MG63 (cell line): ENCODE measurements at regions not wholly inside any gene's neighbourhood (a gene's known extent, or its start where the extent isn't known, plus 50 kb on each side); places are given as distances from the start of the nearest gene placed in this dataset.
"Not testable (repeated sequence)": the region's sequence is repeated elsewhere in the genome, so short reads cannot be mapped to it uniquely, and the experiment has no call there.

Source experiments
- DNase-seq: peaks from one replicate; pipeline ENCODE4 v3.0.0-alpha.2; 2020
- H3K27me3 ChIP-seq: fragments of 250-450 bp; sonication (Bioruptor Pico); 2 replicates; pipeline ENCODE4 v1.5.1; 2020; ENCODE audit warnings: mild to moderate bottlenecking, moderate library complexity
- H3K36me3 ChIP-seq: fragments of 250-450 bp; sonication (Bioruptor Pico); 2 replicates; pipeline ENCODE4 v1.5.1; 2020; ENCODE audit warnings: mild to moderate bottlenecking, moderate library complexity
- H3K4me3 ChIP-seq: fragments of 250-450 bp; sonication (Bioruptor Pico); 2 replicates; pipeline ENCODE4 v1.5.1; 2020; ENCODE audit warnings: mild to moderate bottlenecking, moderate library complexity
- H3K9me3 ChIP-seq: fragments of 250-450 bp; sonication (Bioruptor Pico); 2 replicates; pipeline ENCODE4 v1.5.1; 2020; ENCODE audit warnings: mild to moderate bottlenecking, moderate library complexity

DNA sequence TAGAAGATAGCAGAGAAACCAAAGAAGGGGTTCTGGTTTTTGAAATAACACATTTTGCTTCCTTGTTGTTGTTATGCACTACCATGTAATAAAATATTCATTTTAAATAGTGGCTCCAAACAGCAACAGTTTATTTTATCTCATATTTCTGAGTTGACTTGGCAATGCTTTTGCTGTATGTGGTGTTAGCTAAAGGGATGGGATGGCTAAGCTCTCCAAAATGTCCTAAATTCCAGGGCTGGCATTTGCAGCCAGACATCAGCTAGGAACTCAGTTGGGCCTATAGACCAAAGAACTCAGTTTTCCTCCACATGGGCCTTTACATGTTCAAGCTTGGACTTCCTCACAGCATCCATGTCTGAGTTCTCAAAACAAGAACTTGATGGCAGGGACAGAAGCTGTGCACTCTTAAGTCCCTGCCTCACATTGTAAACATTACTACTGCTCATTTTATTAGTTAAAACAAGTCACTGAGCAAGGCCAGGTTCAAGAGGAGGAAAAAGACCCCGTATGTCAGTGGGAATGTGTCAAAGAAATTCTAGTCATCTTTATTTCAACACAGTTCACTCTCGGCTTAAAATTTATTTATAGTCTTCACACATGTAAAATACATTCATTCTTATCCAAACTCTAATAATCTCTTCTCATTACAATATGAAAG lies 819.3 kb upstream of the PCDH20 start:
- H3K9me3 ChIP-seq, result no peaks in the 10 kb centered on the region
- H3K27me3 ChIP-seq, result no peaks in the 10 kb centered on the region
- no peak overlapping the region for H3K4me3 ChIP-seq
- no peak for DNase-seq
- no peaks in the 10 kb centered on the region for H3K36me3 ChIP-seq

DNA sequence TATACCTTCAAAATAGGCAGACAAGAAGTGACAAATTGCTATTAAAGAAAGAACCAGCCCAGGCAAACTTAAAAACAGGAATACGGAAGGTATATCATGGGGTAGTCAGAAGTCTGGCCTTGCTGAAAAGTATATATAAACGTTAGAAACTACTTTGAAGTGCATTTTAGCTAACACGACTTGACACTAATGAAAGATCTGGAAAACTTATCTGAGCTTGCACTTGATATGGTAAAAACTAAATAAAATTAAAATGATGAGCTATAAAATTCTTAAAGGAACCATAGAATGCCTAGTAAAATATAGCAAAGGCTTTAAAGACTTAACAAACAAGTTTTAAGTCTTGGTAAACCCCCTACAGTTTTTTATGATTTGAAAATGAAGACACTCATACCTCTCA lies 795.3 kb upstream of the PCDH20 start:
- Histone ChIP-seq H3K27me3 (no peaks in the 10 kb centered on the region), H3K9me3 (no peaks in the 10 kb centered on the region), H3K36me3 (no peaks in the 10 kb centered on the region), H3K4me3 (no peak overlapping the region)
- DNase-seq, result no peak

DNA sequence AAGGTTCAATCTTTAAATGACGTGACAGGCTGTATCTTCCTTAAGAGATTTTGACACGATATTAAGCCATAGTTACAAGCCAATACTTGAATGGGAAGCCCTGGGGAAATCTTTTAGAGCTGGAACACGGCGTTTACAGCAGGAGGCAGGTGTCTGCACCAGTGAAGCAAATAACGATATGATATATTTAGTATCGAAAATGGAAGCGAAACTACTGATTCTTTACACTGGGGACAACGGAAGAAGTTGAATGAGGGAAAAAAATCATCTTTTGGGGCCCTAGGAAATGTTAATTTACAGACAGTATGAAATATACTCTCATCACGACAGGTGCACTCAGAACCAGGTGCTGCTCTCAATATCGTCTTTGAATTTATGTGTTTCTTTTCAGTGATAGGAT lies 793.9 kb upstream of the PCDH20 start:
- no peak for DNase-seq
- no peak overlapping the region for H3K4me3 ChIP-seq
- H3K36me3 ChIP-seq, result no peaks in the 10 kb centered on the region
- no peaks in the 10 kb centered on the region for H3K27me3 ChIP-seq
- no peaks in the 10 kb centered on the region for H3K9me3 ChIP-seq

DNA sequence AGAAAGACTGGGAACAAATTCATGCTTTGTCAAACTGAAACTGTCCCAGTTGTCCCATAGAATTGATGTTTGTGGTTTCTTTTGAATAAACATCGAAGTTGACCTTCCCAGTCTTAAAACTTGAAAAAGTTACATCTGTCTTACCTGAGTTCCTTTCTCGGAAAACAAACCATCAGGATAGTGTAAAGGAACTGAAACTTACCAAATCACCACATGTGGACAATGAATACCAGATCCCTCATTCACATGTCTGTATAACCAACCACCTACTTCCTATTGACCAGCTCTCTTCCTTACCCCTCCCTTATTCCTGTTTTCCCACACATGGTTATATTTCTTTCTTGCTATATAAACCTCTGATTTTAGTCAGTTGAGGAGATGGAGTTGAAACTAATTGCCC lies 791.7 kb upstream of the PCDH20 start:
- Histone ChIP-seq H3K36me3 (no peaks in the 10 kb centered on the region), H3K4me3 (no peak overlapping the region), H3K9me3 (no peaks in the 10 kb centered on the region), H3K27me3 (no peaks in the 10 kb centered on the region)
- no peak for DNase-seq

DNA sequence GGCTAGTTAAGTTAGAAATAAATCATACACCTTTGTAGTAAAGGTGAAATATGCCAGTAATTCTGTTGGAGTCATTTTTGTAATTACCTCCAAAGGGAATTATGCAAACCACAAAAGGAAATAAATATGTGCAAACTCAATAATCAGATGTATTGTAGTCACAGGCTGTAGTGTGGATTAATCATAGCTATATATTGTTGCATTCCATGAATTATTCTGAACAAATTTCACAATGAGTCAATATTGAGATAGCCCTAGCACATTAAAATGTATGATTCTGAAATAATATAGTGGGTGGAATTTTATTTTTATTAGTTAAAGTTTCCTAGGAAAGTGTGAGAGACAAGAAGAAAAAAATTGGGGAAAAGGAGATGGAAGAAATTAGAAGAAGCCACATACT lies 790.5 kb upstream of the PCDH20 start:
- H3K9me3 ChIP-seq, result no peaks in the 10 kb centered on the region
- no peaks in the 10 kb centered on the region for H3K27me3 ChIP-seq
- H3K36me3 ChIP-seq, result no peaks in the 10 kb centered on the region
- H3K4me3 ChIP-seq, result no peak overlapping the region
- DNase-seq, result no peak

DNA sequence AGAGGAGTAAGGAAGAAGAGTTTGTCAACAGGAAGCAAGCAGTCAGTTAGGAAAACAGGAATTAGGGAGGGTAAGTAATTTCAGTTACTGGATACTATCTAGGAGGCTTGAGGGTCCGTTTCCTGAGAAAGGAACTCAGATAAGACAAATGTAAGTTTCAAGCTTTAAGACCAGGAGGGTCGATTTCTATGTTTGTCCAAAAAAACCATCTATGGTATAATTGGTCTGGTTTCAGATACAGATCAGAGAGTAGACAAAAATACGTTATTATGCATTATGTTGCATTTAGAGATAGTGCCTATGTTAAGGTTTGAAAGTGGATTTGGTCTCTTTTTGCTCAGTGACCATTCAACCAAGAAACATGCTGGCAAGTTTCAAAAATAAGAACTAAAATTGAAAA lies 789.6 kb upstream of the PCDH20 start:
- DNase-seq, result no peak
- Histone ChIP-seq H3K27me3 (no peaks in the 10 kb centered on the region), H3K4me3 (no peak overlapping the region), H3K9me3 (no peaks in the 10 kb centered on the region), H3K36me3 (no peaks in the 10 kb centered on the region)

DNA sequence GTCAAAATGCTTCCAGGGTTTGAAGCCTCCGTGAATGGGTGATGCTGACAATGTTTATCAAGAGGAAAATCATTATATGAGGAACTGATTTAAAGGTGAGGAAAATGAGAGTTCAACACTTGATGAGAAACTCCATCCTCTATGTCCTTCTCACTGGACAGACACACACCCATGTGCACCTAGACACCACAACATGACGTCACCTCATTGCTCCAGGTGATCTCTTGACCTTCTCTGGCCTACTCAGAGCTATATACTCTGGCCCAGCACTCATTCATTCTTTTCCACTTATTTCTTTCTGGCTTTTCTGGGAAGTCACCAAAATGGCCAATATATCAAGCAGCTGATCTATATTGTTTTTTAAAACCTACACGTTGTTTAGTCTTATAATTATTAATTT lies 778.7 kb upstream of the PCDH20 start:
- H3K4me3 ChIP-seq, result no peak overlapping the region
- DNase-seq, result no peak
- no peaks in the 10 kb centered on the region for H3K27me3 ChIP-seq
- no peaks in the 10 kb centered on the region for H3K36me3 ChIP-seq
- no peaks in the 10 kb centered on the region for H3K9me3 ChIP-seq

DNA sequence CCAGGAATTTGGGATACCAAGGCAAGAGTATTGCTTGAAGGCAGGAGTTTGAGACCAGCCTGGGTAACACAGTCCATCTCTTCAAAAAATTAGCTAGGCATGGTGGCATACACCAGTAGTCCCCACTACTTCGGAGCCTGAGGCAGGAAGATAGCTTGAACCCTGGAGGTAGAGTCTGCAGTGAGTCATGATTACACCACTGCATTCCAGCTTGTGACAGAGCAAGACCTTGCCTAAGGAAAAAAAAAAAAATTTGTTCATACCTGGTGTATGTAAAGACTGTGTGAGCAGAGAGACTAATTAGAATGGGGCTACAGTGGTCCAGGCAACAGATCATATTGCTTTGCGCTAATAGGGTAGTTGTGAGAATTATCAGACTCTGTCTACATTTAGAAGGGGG lies 778.3 kb upstream of the PCDH20 start:
- H3K9me3 ChIP-seq, result no peaks in the 10 kb centered on the region
- H3K36me3 ChIP-seq, result no peaks in the 10 kb centered on the region
- DNase-seq, result no peak
- no peaks in the 10 kb centered on the region for H3K27me3 ChIP-seq
- no peak overlapping the region for H3K4me3 ChIP-seq

DNA sequence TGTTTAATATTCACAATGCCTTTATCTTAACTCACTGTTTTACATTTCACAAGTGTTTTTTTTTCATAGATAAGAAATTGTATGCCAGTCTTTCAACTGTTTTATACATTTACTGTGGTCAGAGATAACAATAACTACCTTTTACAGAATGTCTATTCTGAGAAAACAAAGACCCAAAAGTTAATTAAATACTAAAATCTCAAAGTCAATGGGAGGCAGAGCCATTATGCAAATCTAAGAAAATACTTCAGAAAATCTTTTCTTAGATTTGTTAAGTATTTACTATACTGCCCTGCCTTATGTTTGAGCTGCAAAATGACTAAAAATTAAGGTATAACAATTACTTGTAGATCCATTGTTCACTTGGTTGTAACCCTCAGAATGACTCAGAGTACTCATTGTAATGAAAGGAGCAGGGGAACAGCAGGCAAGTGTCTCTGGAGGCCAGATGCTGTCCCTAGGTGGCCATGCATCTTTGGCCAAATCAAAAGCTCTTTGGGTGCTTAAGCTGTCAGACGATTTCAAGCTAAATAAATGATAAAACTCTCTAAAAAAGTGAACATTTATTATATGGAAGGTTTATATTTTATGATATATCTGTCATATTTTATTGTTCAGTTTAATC lies 770.1 kb upstream of the PCDH20 start:
- no peaks in the 10 kb centered on the region for H3K9me3 ChIP-seq
- no peaks in the 10 kb centered on the region for H3K27me3 ChIP-seq
- no peak overlapping the region for H3K4me3 ChIP-seq
- no peak for DNase-seq
- H3K36me3 ChIP-seq, result no peaks in the 10 kb centered on the region

DNA sequence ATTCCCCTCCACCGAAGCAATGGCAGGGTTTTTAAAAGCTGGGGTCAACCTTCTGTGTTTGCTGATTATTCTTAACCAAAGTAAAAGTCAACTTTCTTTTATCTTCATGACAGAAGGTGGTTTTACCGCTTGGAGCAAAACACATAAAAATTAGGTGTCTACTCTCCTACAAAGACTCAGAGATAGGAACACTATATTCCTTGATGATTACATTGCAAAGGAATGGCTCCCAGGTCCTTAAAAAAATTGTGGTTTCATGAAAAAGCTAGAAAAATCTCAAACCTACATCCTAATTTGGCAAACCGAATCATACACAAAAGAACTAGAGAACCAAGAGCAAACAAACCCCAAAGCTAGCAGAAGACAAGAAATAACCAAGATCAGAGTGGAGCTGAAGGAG lies 760.4 kb upstream of the PCDH20 start:
- H3K4me3 ChIP-seq, result no peak overlapping the region
- no peaks in the 10 kb centered on the region for H3K36me3 ChIP-seq
- no peak for DNase-seq
- H3K27me3 ChIP-seq, result no peaks in the 10 kb centered on the region
- no peaks in the 10 kb centered on the region for H3K9me3 ChIP-seq

DNA sequence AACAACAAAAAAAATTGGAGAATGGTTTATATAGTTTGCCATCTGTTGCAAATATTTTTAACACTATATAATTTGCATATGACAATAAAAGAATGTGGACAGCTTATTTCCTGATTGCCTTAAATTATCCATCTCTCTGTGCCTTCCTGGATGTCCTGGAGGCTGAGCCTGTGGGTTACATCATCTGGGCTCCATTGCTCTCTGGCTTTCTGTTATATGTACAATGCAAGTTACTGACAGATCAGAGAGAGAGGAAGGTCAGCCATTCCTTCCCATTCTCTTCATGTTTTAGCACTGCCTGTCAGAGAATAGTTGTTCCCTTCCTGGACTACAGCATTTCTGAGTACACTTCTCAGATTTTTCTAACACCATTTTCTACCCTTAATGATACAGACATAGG lies 758.3 kb upstream of the PCDH20 start:
- no peaks in the 10 kb centered on the region for H3K9me3 ChIP-seq
- DNase-seq, result no peak
- no peaks in the 10 kb centered on the region for H3K27me3 ChIP-seq
- no peaks in the 10 kb centered on the region for H3K36me3 ChIP-seq
- H3K4me3 ChIP-seq, result no peak overlapping the region

DNA sequence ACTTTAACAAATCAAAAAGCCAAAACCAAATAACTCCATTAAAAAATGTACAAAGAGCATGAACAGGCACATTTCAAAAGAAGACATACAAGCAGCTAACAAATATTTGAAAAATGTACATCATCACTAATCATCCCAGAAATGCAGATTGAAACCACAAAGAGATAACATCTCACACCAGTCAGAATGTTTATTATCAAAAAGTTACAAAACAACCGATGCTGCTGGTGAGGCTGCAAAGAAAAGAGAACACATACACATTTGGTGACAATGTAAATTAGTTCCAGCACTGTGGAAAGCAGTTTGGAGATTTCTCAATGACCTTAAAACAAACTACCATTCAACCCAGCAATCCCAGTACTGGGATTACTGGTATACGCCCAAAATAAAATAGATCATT lies 756.0 kb upstream of the PCDH20 start:
- H3K9me3 ChIP-seq, result no peaks in the 10 kb centered on the region
- H3K36me3 ChIP-seq, result no peaks in the 10 kb centered on the region
- H3K4me3 ChIP-seq, result no peak overlapping the region
- no peak for DNase-seq
- no peaks in the 10 kb centered on the region for H3K27me3 ChIP-seq

DNA sequence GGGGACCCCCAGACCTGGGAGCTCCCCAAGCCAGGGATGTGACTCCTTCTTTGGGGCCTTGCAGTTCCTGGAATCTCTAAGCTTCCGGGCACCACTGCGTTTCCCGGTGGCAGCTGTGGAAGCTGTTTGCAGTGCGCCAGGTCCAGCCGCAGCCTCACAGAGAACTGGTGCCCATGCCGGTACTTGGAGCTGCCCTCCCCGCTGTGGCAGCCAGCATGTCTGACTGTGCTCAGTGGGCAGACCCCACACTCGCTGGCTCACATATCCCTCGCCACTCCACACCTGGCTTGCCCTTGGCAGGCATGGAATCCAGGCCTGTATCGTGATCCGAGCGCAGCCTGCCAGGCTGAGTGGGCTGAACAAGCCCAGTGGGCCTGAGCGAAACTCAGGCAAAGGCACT lies 753.2 kb upstream of the PCDH20 start:
- no peak for DNase-seq
- no peaks in the 10 kb centered on the region for H3K36me3 ChIP-seq

DNA sequence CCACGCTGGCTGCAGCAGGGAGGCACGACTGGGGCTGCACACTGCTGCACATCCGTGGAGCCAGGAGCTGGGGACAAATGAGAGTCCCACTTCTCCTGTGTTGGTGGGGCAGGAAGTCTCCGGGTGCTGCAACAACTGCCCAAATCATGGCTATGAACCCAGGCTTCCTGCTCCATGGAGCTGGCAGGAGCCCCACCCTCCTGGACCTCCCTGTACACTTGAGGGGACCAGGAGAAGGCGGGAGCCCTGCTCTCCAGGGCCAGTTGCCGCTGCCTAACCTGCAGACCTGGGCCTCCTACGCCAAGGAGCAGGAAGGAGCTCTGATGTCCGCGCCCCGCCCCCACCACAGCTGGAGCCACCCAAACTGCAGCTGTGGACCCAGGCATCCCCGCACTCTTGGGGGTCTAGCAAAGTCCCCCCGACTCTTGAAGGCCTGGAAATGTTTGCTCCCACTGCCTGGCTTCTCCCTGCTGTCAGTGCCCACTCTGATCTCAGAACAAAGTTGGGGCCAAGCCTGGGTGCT lies 752.1 kb upstream of the PCDH20 start:
- DNase-seq, result no peak
- Histone ChIP-seq H3K27me3 (no peaks in the 10 kb centered on the region), H3K36me3 (no peaks in the 10 kb centered on the region), H3K4me3 (no peak overlapping the region), H3K9me3 (no peaks in the 10 kb centered on the region)

More for the DNA sequence above, 753.2 kb upstream of the PCDH20 start:
- Histone ChIP-seq H3K4me3 (no peak overlapping the region), H3K27me3 (no peaks in the 10 kb centered on the region), H3K9me3 (no peaks in the 10 kb centered on the region)

DNA sequence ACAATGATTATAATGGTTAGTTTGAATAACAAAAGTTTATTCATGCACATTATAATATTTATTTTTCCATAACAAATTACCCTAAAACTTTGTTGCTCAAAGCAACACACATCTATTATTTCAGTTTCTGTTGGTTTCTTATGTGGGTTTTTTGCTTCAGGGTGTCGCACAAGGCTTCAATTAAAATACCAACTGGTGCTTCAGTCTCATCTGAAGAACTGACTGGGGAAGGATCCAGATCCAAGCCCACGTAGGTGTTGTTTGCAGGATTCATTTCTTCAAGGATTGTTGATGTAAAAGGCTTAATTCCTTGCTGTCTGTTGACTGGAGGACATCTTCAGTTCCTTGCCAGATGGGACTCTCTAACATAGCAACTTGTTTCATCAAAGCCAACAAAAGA lies 747.2 kb upstream of the PCDH20 start:
- H3K36me3 ChIP-seq, result no peaks in the 10 kb centered on the region

DNA sequence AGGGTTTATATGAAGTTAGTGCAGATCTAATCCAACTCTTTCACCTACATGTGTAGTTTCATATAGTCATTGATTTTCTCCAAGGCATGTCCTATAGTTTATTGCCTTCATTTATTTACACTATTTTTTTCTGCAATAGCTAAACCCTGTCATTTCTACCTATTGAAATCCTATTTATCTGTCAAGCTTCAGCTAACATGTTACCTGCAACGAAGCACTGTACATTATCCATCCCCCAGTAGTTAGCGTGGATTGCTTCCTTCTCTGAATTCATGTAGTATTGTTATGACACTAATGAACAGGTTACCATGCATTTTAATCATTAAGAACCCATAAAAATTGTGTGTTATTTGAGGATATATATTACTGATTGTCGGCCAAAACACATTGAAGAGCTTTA lies 742.9 kb upstream of the PCDH20 start:
- Histone ChIP-seq H3K27me3 (no peaks in the 10 kb centered on the region), H3K4me3 (no peak overlapping the region), H3K9me3 (no peaks in the 10 kb centered on the region), H3K36me3 (no peaks in the 10 kb centered on the region)
- DNase-seq, result no peak

More for the DNA sequence above, 747.2 kb upstream of the PCDH20 start:
- no peaks in the 10 kb centered on the region for H3K9me3 ChIP-seq
- no peak overlapping the region for H3K4me3 ChIP-seq
- DNase-seq, result no peak
- H3K27me3 ChIP-seq, result no peaks in the 10 kb centered on the region

DNA sequence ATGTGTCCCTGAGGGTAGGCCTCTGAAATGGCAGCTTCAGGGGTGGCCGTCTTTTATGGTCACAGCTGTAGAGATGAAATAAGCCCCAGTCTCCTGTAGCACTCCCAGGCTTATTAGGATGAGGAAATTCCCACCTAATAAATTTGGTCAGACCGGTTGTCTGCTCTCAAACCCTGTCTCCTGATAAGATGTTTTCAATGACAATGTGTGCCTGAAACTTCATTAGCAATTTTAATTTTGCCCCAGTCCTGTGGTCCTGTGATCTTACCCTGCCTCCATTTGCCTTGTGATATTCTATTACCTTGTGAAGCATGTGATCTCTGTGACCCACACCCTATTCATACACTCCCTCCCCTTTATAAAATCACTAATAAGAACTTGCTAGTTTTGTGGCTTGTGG lies 736.1 kb upstream of the PCDH20 start:
- H3K27me3 ChIP-seq, H3K4me3 ChIP-seq, DNase-seq, H3K9me3 ChIP-seq, H3K36me3 ChIP-seq: not testable (repeated sequence)

DNA sequence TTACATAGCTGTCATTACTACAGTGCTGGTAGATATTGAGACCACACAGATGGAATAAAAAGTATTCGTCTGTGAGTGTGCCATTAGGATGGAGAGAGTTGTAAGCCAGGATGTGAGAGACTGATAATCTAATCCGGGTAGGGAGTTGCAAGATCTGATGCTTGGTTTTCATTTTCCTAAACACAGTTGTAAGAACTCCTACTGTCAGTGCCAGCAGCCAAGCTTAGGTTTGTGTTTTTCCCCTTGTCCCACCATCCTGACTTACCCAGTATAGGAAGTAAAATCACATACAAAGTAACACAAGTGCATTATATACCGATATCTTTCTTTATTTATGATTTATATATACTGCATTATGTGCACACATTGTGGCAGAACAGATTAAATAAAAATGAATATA lies 726.4 kb upstream of the PCDH20 start:
- no peak overlapping the region for H3K4me3 ChIP-seq
- H3K9me3 ChIP-seq, result no peaks in the 10 kb centered on the region
- no peak for DNase-seq
- H3K27me3 ChIP-seq, result no peaks in the 10 kb centered on the region
- H3K36me3 ChIP-seq, result no peaks in the 10 kb centered on the region
